OCI-LY1 (cell line): ENCODE measurements at regions not wholly inside any gene's neighbourhood (a gene's known extent, or its start where the extent isn't known, plus 50 kb on each side); places are given as distances from the start of the nearest gene placed in this dataset.

Source experiments
- CTCF ChIP-seq: fragments of 200-600 bp; sonication (generic), shearing (Covaris generic); IDR thresholded peaks from 2 replicates; pipeline ENCODE4 v1.5.1; 2017; ENCODE audit warnings: mild to moderate bottlenecking, antibody characterized with exemption, low read length, moderate library complexity, mixed read lengths
- EZH2 ChIP-seq: fragments of 200-600 bp; sonication (generic), shearing (Covaris generic); IDR thresholded peaks from 2 replicates; pipeline ENCODE4 v1.8.0; 2017; ENCODE audit warnings: borderline replicate concordance, mixed run types, mild to moderate bottlenecking, antibody characterized with exemption, low read length, moderate library complexity, mixed read lengths

DNA sequence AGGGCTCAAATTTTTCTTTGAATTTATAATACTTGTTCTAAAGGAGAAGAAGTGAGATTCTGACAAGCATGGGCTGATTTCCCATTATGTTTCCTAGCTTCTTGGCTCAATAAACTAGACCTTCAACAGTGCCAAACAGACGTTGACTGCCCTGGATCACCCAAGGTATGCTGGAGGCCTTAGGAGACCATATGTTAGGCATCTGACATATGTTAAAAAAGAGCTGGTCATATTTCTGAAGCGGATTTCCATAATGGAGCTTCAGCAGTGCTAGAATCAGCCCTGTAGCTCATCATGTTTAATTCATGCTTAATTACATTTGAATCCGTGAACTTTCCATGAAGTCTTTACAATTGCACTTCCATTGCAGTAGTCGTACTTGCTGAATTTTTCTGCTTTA lies 653.3 kb downstream of the DIAPH3 start:
- TF ChIP-seq CTCF (no peak), EZH2 (no peak)
